Endothelial cell of umbilical vein (primary cell): ENCODE measurements at regions not wholly inside any gene's neighbourhood (a gene's known extent, or its start where the extent isn't known, plus 50 kb on each side); places are given as distances from the start of the nearest gene placed in this dataset.

Source experiments
- BruUV-seq: library from RNA; stranded (reverse); fragments of 400-500 nt; replicated peaks from 2 replicates; lab custom pipeline; 2021; lab: Mats Ljungman, UMichigan
- CTCF ChIA-PET: fragments of 300-600, 350-600 bp; sonication (Branson Sonifier 250); formaldehyde crosslinking; loops from one replicate; lab custom pipeline; 2021; ENCODE audit warnings: antibody characterized with exemption, inconsistent platforms; lab: Charles Lee
- POLR2A ChIA-PET: fragments of 300-600, 350-600 bp; sonication (Branson Sonifier 250); formaldehyde crosslinking; loops from one replicate; lab custom pipeline; 2021; ENCODE audit warnings: antibody characterized with exemption, inconsistent platforms; lab: Charles Lee
- DNase-seq: peaks from one replicate; pipeline ENCODE4 v3.0.0-alpha.2; 2011; ENCODE audit warnings: low read depth, low spot score
- FAIRE-seq: peaks from 2 replicates; lab custom pipeline; 2011; peaks lifted over from hg19 to GRCh38; lab: Jason Lieb, UNC
- H2AFZ ChIP-seq: 2 replicates; pipeline ENCODE4 v1.6.0; 2012; ENCODE audit warnings: low read depth, low read length, control low read depth, inconsistent platforms
- H3K27ac ChIP-seq: 2 replicates; pipeline ENCODE4 v1.5.1; 2011; ENCODE audit warnings: low read depth, mild to moderate bottlenecking, control low read depth, low read length, moderate library complexity; ENCODE audit not compliant: insufficient read depth
- H3K27me3 ChIP-seq, 2 experiments: 2 replicates each; pipeline versions ENCODE4 v1.6.0 to v1.6.1; 2011; ENCODE audit warnings: low read length in 2 of 2, mixed read lengths in 1 of 2; ENCODE audit not compliant: control insufficient read depth in 2 of 2, insufficient read depth in 2 of 2
- H3K36me3 ChIP-seq, 2 experiments: 2 replicates in 1 of 2; 3 replicates in 1 of 2; pipeline ENCODE4 v1.5.1; 2011; ENCODE audit warnings: low read length in 2 of 2, mild to moderate bottlenecking in 1 of 2, moderate library complexity in 1 of 2; ENCODE audit not compliant: control insufficient read depth in 2 of 2, insufficient read depth in 2 of 2; ENCODE audit errors: extremely low read depth in 1 of 2
- H3K4me1 ChIP-seq: 3 replicates; pipeline ENCODE4 v1.5.1; 2011; ENCODE audit warnings: mild to moderate bottlenecking, low read length; ENCODE audit not compliant: control insufficient read depth, insufficient read depth; ENCODE audit errors: extremely low read depth
- H3K4me2 ChIP-seq: 2 replicates; pipeline ENCODE4 v1.6.1; 2011; ENCODE audit warnings: low read length, control low read depth, mixed read lengths; ENCODE audit not compliant: insufficient read depth
- H3K4me3 ChIP-seq, 3 experiments: fragments of 200-600 bp in 1 of 3; sonication (generic), shearing (Covaris generic) in 1 of 3; replicated peaks in 1 of 3; 2 replicates each; pipeline ENCODE4 v1.5.1; 2011 to 2016; ENCODE audit warnings: control low read depth in 3 of 3, low read length in 3 of 3, mild to moderate bottlenecking in 2 of 3, inconsistent platforms in 1 of 3, low read depth in 1 of 3, moderate library complexity in 1 of 3; ENCODE audit not compliant: insufficient read depth in 1 of 3
- H3K79me2 ChIP-seq: 2 replicates; pipeline ENCODE4 v1.6.0; 2012; ENCODE audit warnings: low read length, inconsistent platforms; ENCODE audit not compliant: control insufficient read depth, insufficient read depth
- H3K9ac ChIP-seq: replicated peaks from 2 replicates; pipeline ENCODE3; 2011; ENCODE audit warnings: low read length, control low read depth; ENCODE audit not compliant: insufficient read depth; ENCODE audit errors: extremely low read depth
- H3K9me1 ChIP-seq: replicated peaks from 3 replicates; pipeline ENCODE4 v1.6.0; 2011; ENCODE audit warnings: mild to moderate bottlenecking, low read length; ENCODE audit not compliant: control insufficient read depth, insufficient read depth; ENCODE audit errors: extremely low read depth
- H3K9me3 ChIP-seq: replicated peaks from 2 replicates; pipeline ENCODE4 v1.5.1; 2012; ENCODE audit warnings: low read length, inconsistent platforms; ENCODE audit not compliant: control insufficient read depth, insufficient read depth
- H4K20me1 ChIP-seq: replicated peaks from 2 replicates; pipeline ENCODE3; 2011; ENCODE audit warnings: mild to moderate bottlenecking, low read length; ENCODE audit not compliant: control insufficient read depth, insufficient read depth; ENCODE audit errors: extremely low read depth
- EZH2 ChIP-seq: IDR thresholded peaks from 2 replicates; pipeline ENCODE4 v1.6.1; 2012; ENCODE audit warnings: borderline replicate concordance, low read depth, mild to moderate bottlenecking, moderate library complexity, low read length, inconsistent platforms; ENCODE audit not compliant: severe bottlenecking
- FOS ChIP-seq: IDR thresholded peaks from 2 replicates; pipeline ENCODE4 v1.6.1; 2011; ENCODE audit warnings: mild to moderate bottlenecking, low read length, moderate library complexity, borderline replicate concordance; ENCODE audit not compliant: insufficient read depth
- GATA2 ChIP-seq: IDR thresholded peaks from 2 replicates; pipeline ENCODE4 v1.7.0; 2011; ENCODE audit warnings: low read depth, mild to moderate bottlenecking, moderate library complexity, mixed read lengths, low read length; ENCODE audit not compliant: insufficient read length, insufficient read depth
- MAX ChIP-seq: IDR thresholded peaks from 2 replicates; pipeline ENCODE4 v1.6.1; 2011; ENCODE audit not compliant: insufficient read depth, insufficient read length
- MYC ChIP-seq: IDR thresholded peaks from one replicate; pipeline ENCODE4 v1.6.1; 2011; ENCODE audit warnings: mild to moderate bottlenecking, low read depth, low read length
- POLR2A ChIP-seq: IDR thresholded peaks from 2 replicates; pipeline ENCODE4 v1.6.1; 2012; ENCODE audit warnings: low read depth, mild to moderate bottlenecking, control low read depth, low read length
- dilution Hi-C: fragments of 300-500 bp; cut with MboI; formaldehyde crosslinking; loops from one replicate; pipeline ENCODE4 v1.15.0; 2019; ENCODE audit warnings: low sequenced_read_pairs; ENCODE audit not compliant: extremely low pct_ligation_motif_present
- intact Hi-C: fragments of 100-400 bp; cut with micrococcal nuclease; formaldehyde crosslinking; loops from one replicate; pipeline ENCODE4 v1.10.0; 2022
- TF ChIP-seq, protein P1 (sequence below), 2 donors: IDR thresholded peaks; 1 replicate in 1 of 2; 2 replicates in 1 of 2; pipeline ENCODE4 v1.5.1; 2011; ENCODE audit warnings: low read length in 2 of 2, mild to moderate bottlenecking in 2 of 2, moderate library complexity in 2 of 2, control low read depth in 1 of 2, inconsistent platforms in 1 of 2, low read depth in 1 of 2; ENCODE audit not compliant: insufficient read depth in 1 of 2; ENCODE audit errors: extremely low read depth in 1 of 2

DNA sequence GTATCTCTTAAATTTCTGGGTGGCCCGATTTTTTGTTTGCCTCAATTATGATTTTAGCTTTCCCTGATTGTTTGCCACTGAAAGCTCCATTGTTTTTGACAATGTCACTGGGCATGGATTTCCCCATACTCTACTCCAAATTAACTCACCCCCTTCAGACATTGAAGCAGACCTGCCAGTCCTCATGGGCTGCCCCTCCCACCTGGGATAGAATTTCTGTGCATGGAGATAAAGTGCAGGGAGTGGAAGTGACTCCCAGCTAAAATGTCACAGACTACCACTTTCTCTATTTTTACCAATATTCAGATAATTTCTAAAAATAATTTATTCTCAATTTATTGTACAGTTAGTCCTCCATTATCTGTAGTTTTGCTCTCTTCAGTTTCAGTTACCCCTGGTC, 79.1 kb upstream of the CLPB start:
- dilution Hi-C loops (no loop called here), intact Hi-C loops (no loop called here)
- no peaks in the 10 kb centered on the region for H3K9me1 ChIP-seq
- no peaks in the 10 kb centered on the region for H3K4me1 ChIP-seq
- peaks cover under 1 to 4% of the 10 kb centered on the region in 2 experiments for H3K27me3 ChIP-seq
- no peak for FAIRE-seq
- DNase-seq, result no peak
- H3K9ac ChIP-seq, result no peak overlapping the region
- no TSS peak for BruUV-seq
- H3K9me3 ChIP-seq, result no peaks in the 10 kb centered on the region
- TF ChIP-seq MYC (no peak), GATA2 (no peak), EZH2 (no peak), FOS (no peak), MAX (no peak), POLR2A (no peak)
- TF ChIP-seq, protein P1, sequence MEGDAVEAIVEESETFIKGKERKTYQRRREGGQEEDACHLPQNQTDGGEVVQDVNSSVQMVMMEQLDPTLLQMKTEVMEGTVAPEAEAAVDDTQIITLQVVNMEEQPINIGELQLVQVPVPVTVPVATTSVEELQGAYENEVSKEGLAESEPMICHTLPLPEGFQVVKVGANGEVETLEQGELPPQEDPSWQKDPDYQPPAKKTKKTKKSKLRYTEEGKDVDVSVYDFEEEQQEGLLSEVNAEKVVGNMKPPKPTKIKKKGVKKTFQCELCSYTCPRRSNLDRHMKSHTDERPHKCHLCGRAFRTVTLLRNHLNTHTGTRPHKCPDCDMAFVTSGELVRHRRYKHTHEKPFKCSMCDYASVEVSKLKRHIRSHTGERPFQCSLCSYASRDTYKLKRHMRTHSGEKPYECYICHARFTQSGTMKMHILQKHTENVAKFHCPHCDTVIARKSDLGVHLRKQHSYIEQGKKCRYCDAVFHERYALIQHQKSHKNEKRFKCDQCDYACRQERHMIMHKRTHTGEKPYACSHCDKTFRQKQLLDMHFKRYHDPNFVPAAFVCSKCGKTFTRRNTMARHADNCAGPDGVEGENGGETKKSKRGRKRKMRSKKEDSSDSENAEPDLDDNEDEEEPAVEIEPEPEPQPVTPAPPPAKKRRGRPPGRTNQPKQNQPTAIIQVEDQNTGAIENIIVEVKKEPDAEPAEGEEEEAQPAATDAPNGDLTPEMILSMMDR (IDR thresholded peaks at IDR 0.05; ENCODE audit: extremely low read depth in 1 of 2, insufficient read depth in 1 of 2, low read depth in 1 of 2, low read length in 2 of 2), result no peak
- ChIA-PET POLR2A (no interaction called here), CTCF (interaction anchor here (0.7 kb wide), 1 partner anchor 14 kb away, joined by 3 read pairs; no protein-coding TSS in a partner anchor)
- no peaks in the 10 kb centered on the region for H3K79me2 ChIP-seq
- no peak overlapping the region for H3K27ac ChIP-seq
- H2AFZ ChIP-seq, result no peak overlapping the region
- H4K20me1 ChIP-seq, result no peaks in the 10 kb centered on the region
- no peak overlapping the region for H3K4me2 ChIP-seq
- no peaks in the 10 kb centered on the region for H3K36me3 ChIP-seq
- H3K4me3 ChIP-seq, result no peak overlapping the region
